OCI-LY7 (cell line): ENCODE measurements at regions not wholly inside any gene's neighbourhood (a gene's known extent, or its start where the extent isn't known, plus 50 kb on each side); places are given as distances from the start of the nearest gene placed in this dataset.

Experiments
- BruUV-seq: library from RNA; stranded (reverse); fragments of 400-500 nt; replicated peaks from 2 replicates; lab custom pipeline; 2021; lab: Mats Ljungman, UMichigan
- CTCF ChIA-PET: fragments of 300-600 bp; sonication (Branson Sonifier 250); formaldehyde crosslinking; loops from one replicate; lab custom pipeline; 2022; ENCODE audit warnings: antibody characterized with exemption; ENCODE audit not compliant: unreplicated experiment; lab: Charles Lee
- POLR2A ChIA-PET: fragments of 300-600 bp; sonication (Branson Sonifier 250); formaldehyde crosslinking; loops from one replicate; lab custom pipeline; 2022; ENCODE audit warnings: antibody characterized with exemption; lab: Charles Lee
- DNase-seq: peaks from one replicate; pipeline ENCODE4 v3.0.0-alpha.2; 2015; ENCODE audit warnings: low spot score
- H2AFZ ChIP-seq: fragments of 200-600 bp; sonication (generic), shearing (Covaris generic); 2 replicates; pipeline ENCODE4 v1.6.1; 2014; ENCODE audit warnings: mild to moderate bottlenecking, antibody characterized with exemption, low read length, moderate library complexity
- H3K27ac ChIP-seq: fragments of 200-600 bp; sonication (generic); 2 replicates; pipeline ENCODE4 v1.5.1; 2014; ENCODE audit warnings: mixed run types, low read depth, mild to moderate bottlenecking, moderate library complexity, low read length, inconsistent platforms; ENCODE audit not compliant: poor library complexity, severe bottlenecking
- H3K36me3 ChIP-seq: fragments of 200-600 bp; sonication (generic); 2 replicates; pipeline ENCODE4 v1.6.1; 2014; ENCODE audit warnings: mild to moderate bottlenecking, antibody characterized with exemption, low read length, moderate library complexity, mixed read lengths; ENCODE audit not compliant: insufficient read depth
- H3K4me1 ChIP-seq: fragments of 200-600 bp; sonication (generic); 2 replicates; pipeline ENCODE4 v1.5.1; 2014; ENCODE audit warnings: mild to moderate bottlenecking, low read length; ENCODE audit not compliant: insufficient read depth, poor library complexity, severe bottlenecking
- H3K4me2 ChIP-seq: fragments of 200-600 bp; sonication (generic); 2 replicates; pipeline ENCODE4 v1.6.1; 2014; ENCODE audit warnings: mild to moderate bottlenecking, low read length
- H3K4me3 ChIP-seq: fragments of 200-600 bp; sonication (generic); 2 replicates; pipeline ENCODE4 v1.5.1; 2014; ENCODE audit warnings: mild to moderate bottlenecking, low read depth, low read length; ENCODE audit not compliant: poor library complexity, severe bottlenecking
- H3K79me2 ChIP-seq: fragments of 200-600 bp; sonication (generic); 2 replicates; pipeline ENCODE4 v1.6.1; 2016; ENCODE audit warnings: low read depth, mild to moderate bottlenecking, low read length, moderate library complexity, mixed read lengths; ENCODE audit not compliant: insufficient read depth
- H3K9me2 ChIP-seq: fragments of 200-600 bp; sonication (generic); 2 replicates; pipeline ENCODE4 v1.6.1; 2016; ENCODE audit warnings: mild to moderate bottlenecking, low read length, mixed read lengths; ENCODE audit not compliant: insufficient read depth
- H3K9me3 ChIP-seq: fragments of 200-600 bp; sonication (generic); 2 replicates; pipeline ENCODE4 v1.6.1; 2014; ENCODE audit warnings: mild to moderate bottlenecking, mixed run types, low read length, mixed read lengths
- H4K20me1 ChIP-seq: fragments of 200-600 bp; sonication (generic); 2 replicates; pipeline ENCODE4 v1.6.1; 2014; ENCODE audit warnings: mild to moderate bottlenecking, antibody characterized with exemption, low read length, moderate library complexity, mixed read lengths; ENCODE audit not compliant: insufficient read depth
- EZH2phosphoT487 ChIP-seq: fragments of 200-600 bp; sonication (generic); IDR thresholded peaks from 2 replicates; pipeline ENCODE4 v1.6.1; 2018; ENCODE audit warnings: low read depth, borderline replicate concordance, mild to moderate bottlenecking, mixed run types, antibody characterized with exemption, low read length, moderate library complexity, mixed read lengths
- intact Hi-C: fragments of 100-400 bp; cut with micrococcal nuclease; formaldehyde crosslinking; loops from one replicate; pipeline ENCODE4 v1.10.0; 2022; ENCODE audit not compliant: unreplicated experiment
- TF ChIP-seq, protein P1 (sequence below): fragments of 200-600 bp; sonication (generic); conservative IDR thresholded peaks from 2 replicates; pipeline ENCODE4 v1.5.1; 2014; ENCODE audit warnings: mild to moderate bottlenecking, antibody characterized with exemption, low read length, moderate library complexity, mixed read lengths

DNA sequence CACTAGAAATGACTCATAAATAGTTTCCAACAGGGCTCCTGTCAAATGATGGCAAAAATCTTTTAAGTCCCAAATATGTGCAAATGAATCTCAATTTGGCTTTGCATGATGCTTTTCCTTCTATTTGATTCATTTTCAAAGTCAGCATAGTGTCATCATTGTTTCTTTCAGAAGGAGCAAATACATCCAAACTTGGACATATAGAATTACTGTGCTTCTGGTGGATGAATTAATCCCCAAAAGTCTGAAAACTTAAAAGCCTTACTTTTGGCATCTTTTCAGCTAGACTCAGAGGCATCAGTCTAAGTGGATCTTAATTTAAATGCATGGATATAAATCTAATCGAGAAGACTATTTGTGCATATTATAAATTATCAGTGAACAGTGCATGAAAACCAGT, 578.1 kb upstream of the FZD8 start:
- no TSS peak for BruUV-seq
- Histone ChIP-seq H3K4me3 (no peak overlapping the region), H3K9me2 (no peaks in the 10 kb centered on the region), H3K36me3 (no peaks in the 10 kb centered on the region), H3K4me1 (no peaks in the 10 kb centered on the region), H3K79me2 (no peaks in the 10 kb centered on the region), H2AFZ (no peak overlapping the region), H3K4me2 (no peak overlapping the region), H3K9me3 (no peaks in the 10 kb centered on the region), H3K27ac (no peak overlapping the region), H4K20me1 (no peaks in the 10 kb centered on the region)
- CTCF ChIA-PET: no interaction called here
- intact Hi-C loops: no loop called here
- TF ChIP-seq EZH2phosphoT487: no peak
- TF ChIP-seq, protein P1, sequence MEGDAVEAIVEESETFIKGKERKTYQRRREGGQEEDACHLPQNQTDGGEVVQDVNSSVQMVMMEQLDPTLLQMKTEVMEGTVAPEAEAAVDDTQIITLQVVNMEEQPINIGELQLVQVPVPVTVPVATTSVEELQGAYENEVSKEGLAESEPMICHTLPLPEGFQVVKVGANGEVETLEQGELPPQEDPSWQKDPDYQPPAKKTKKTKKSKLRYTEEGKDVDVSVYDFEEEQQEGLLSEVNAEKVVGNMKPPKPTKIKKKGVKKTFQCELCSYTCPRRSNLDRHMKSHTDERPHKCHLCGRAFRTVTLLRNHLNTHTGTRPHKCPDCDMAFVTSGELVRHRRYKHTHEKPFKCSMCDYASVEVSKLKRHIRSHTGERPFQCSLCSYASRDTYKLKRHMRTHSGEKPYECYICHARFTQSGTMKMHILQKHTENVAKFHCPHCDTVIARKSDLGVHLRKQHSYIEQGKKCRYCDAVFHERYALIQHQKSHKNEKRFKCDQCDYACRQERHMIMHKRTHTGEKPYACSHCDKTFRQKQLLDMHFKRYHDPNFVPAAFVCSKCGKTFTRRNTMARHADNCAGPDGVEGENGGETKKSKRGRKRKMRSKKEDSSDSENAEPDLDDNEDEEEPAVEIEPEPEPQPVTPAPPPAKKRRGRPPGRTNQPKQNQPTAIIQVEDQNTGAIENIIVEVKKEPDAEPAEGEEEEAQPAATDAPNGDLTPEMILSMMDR: no peak
- POLR2A ChIA-PET: no interaction called here
- DNase-seq: no peak

- H3K9me2 ChIP-seq: no peaks in the 10 kb centered on the region
- TF ChIP-seq, protein P1: no peak
- TF ChIP-seq EZH2phosphoT487: no peak
- no peak overlapping the region for H3K27ac ChIP-seq
- no peaks in the 10 kb centered on the region for H3K9me3 ChIP-seq
- POLR2A ChIA-PET: no interaction called here
- no peak overlapping the region for H3K4me3 ChIP-seq
- H3K4me2 ChIP-seq: no peak overlapping the region
- CTCF ChIA-PET: no interaction called here
- DNase-seq: no peak
- intact Hi-C loops: no loop called here
- no peak overlapping the region for H2AFZ ChIP-seq
- no TSS peak for BruUV-seq
- H3K79me2 ChIP-seq: no peaks in the 10 kb centered on the region
- H4K20me1 ChIP-seq: no peaks in the 10 kb centered on the region
- H3K36me3 ChIP-seq: no peaks in the 10 kb centered on the region
- H3K4me1 ChIP-seq: no peaks in the 10 kb centered on the region
These were observed 569.8 kb upstream of the FZD8 start for GRCh38 chr10:36211856-36212255.

GRCh38 chr10:36209480-36209879, 567.4 kb upstream of the FZD8 start:
- Histone ChIP-seq H3K79me2 (no peaks in the 10 kb centered on the region), H3K9me2 (no peaks in the 10 kb centered on the region; the same call in 1 of the 2 replicates), H3K9me3 (no peaks in the 10 kb centered on the region), H3K4me1 (no peaks in the 10 kb centered on the region), H3K4me3 (no peak overlapping the region), H4K20me1 (no peaks in the 10 kb centered on the region), H2AFZ (no peak overlapping the region), H3K36me3 (no peaks in the 10 kb centered on the region), H3K27ac (no peak overlapping the region), H3K4me2 (no peak overlapping the region)
- CTCF ChIA-PET: no interaction called here
- TF ChIP-seq EZH2phosphoT487: no peak
- TF ChIP-seq, protein P1: no peak
- no peak for DNase-seq
- intact Hi-C loops: no loop called here
- no TSS peak for BruUV-seq
- POLR2A ChIA-PET: interaction anchor here (0.7 kb wide), 1 partner anchor 126 kb away, joined by 4 read pairs; no protein-coding TSS in a partner anchor
